ENCODE measurements at regions not wholly inside any gene's neighbourhood (a gene's known extent, or its start where the extent isn't known, plus 50 kb on each side); places are given as distances from the start of the nearest gene placed in this dataset.

- no peak overlapping the region for H3K27ac ChIP-seq (ENCODE audit: low read depth)
- H3K9me2 ChIP-seq (ENCODE audit: insufficient read depth): no peaks in the 10 kb centered on the region
- ATAC-seq (no peak), DNase-seq (ENCODE audit: low spot score) (no peak)
- no peaks in the 10 kb centered on the region for H3K4me1 Mint-ChIP-seq
- no peak overlapping the region for H3K4me2 ChIP-seq
- no peaks in the 10 kb centered on the region for H3F3A ChIP-seq (replicated peaks; ENCODE audit: low read depth)
- no peak overlapping the region for H3K4me3 ChIP-seq
- TF ChIP-seq STAT1 (IDR thresholded peaks at IDR 0.05; ENCODE audit: unreplicated experiment) (no peak), EZH2phosphoT487 (IDR thresholded peaks at IDR 0.05; ENCODE audit: unreplicated experiment) (no peak), ETS1 (IDR thresholded peaks at IDR 0.05) (no peak), REST (IDR thresholded peaks at IDR 0.05; ENCODE audit: unreplicated experiment) (no peak), EZH2 (IDR thresholded peaks at IDR 0.05; ENCODE audit: low read depth, unreplicated experiment) (no peak), NANOG (IDR thresholded peaks at IDR 0.05; ENCODE audit: borderline replicate concordance) (no peak), CREB1 (CRISPR knock-in tag; IDR thresholded peaks at IDR 0.05; ENCODE audit: low read depth) (no peak), ZNF462 (CRISPR knock-in tag; IDR thresholded peaks at IDR 0.05) (no peak), ZNF331 (CRISPR knock-in tag; IDR thresholded peaks at IDR 0.05; ENCODE audit: low read depth) (no peak), JUNB (IDR thresholded peaks at IDR 0.05; ENCODE audit: unreplicated experiment) (no peak), CTCF (conservative IDR thresholded peaks at IDR 0.05; ENCODE audit: low read depth in 2 of 2) (no peak), ZNF114 (CRISPR knock-in tag; IDR thresholded peaks at IDR 0.05) (no peak), POLR2AphosphoS5 (IDR thresholded peaks at IDR 0.05; ENCODE audit: low read depth) (no peak)
- H3K27me3 ChIP-seq (ENCODE audit: insufficient read depth): no peaks in the 10 kb centered on the region
- H3K36me3 ChIP-seq (ENCODE audit: insufficient read depth): no peaks in the 10 kb centered on the region
- H3K4me1 ChIP-seq (ENCODE audit: insufficient read depth): no peaks in the 10 kb centered on the region
- H3K27ac Mint-ChIP-seq: no peak overlapping the region
- H2AFZ ChIP-seq: no peak overlapping the region
- H4K20me1 ChIP-seq (replicated peaks; ENCODE audit: insufficient read depth): no peaks in the 10 kb centered on the region
- no peaks in the 10 kb centered on the region for H3K79me2 ChIP-seq (replicated peaks; ENCODE audit: insufficient read depth)
- no peaks in the 10 kb centered on the region for H3K36me3 Mint-ChIP-seq (ENCODE audit: low read depth)
- H3K9me3 Mint-ChIP-seq: no peaks in the 10 kb centered on the region
- H3K27me3 Mint-ChIP-seq (ENCODE audit: insufficient read depth, low read depth, poor library complexity): no peaks in the 10 kb centered on the region
- no peak overlapping the region for H3K4me3 Mint-ChIP-seq
These were observed 776.6 kb upstream of the CDH9 start for GRCh38 chr5:27814983-27815382.

All from GM23338 (cell line).